CD14-positive monocyte (primary cell): ENCODE measurements at regions not wholly inside any gene's neighbourhood (a gene's known extent, or its start where the extent isn't known, plus 50 kb on each side); places are given as distances from the start of the nearest gene placed in this dataset.

Experiments
- DNase-seq, 3 donors: peaks; one replicate each; pipeline ENCODE4 v3.0.0-alpha.2; 2011 to 2022
- H2AFZ ChIP-seq: 2 replicates; pipeline ENCODE4 v1.6.0; 2012; ENCODE audit warnings: mild to moderate bottlenecking, low read depth, low read length, inconsistent platforms; ENCODE audit not compliant: insufficient read depth, poor library complexity, severe bottlenecking
- H3K27ac ChIP-seq, 2 donors: 1 replicate in 1 of 2; 2 replicates in 1 of 2; pipeline ENCODE4 v1.5.1; 2012 to 2013; ENCODE audit warnings: low read length in 2 of 2, control low read depth in 1 of 2, inconsistent platforms in 1 of 2, low read depth in 1 of 2, mild to moderate bottlenecking in 1 of 2
- H3K27me3 ChIP-seq, 2 donors: one replicate each; pipeline versions ENCODE4 v1.6.0 to v1.6.1; 2011 to 2013; ENCODE audit warnings: low read length in 2 of 2; ENCODE audit not compliant: control insufficient read depth in 2 of 2, insufficient read depth in 2 of 2
- H3K36me3 ChIP-seq, 2 donors: replicated peaks in 1 of 2; 1 replicate in 1 of 2; 2 replicates in 1 of 2; pipeline versions ENCODE4 v1.5.1 to v1.6.1; 2012 to 2013; ENCODE audit warnings: low read length in 2 of 2, control low read depth in 1 of 2, inconsistent platforms in 1 of 2, mild to moderate bottlenecking in 1 of 2; ENCODE audit not compliant: insufficient read depth in 2 of 2, control insufficient read depth in 1 of 2
- H3K4me1 ChIP-seq, 2 donors: 1 replicate in 1 of 2; 2 replicates in 1 of 2; pipeline versions ENCODE4 v1.5.1 to v1.6.1; 2012 to 2013; ENCODE audit warnings: low read length in 2 of 2, control low read depth in 1 of 2, inconsistent platforms in 1 of 2, mild to moderate bottlenecking in 1 of 2, moderate library complexity in 1 of 2; ENCODE audit not compliant: insufficient read depth in 2 of 2, control insufficient read depth in 1 of 2
- H3K4me2 ChIP-seq: replicated peaks from 2 replicates; pipeline ENCODE3; 2012; ENCODE audit warnings: low read length, moderate library complexity, mild to moderate bottlenecking; ENCODE audit not compliant: poor library complexity, severe bottlenecking; ENCODE audit errors: extremely low read depth
- H3K4me3 ChIP-seq, 3 experiments: fragments of 200-600 bp in 1 of 3; sonication (generic) in 1 of 3; replicated peaks in 1 of 3; 1 replicate in 2 of 3; 2 replicates in 1 of 3; pipeline ENCODE4 v1.5.1; 2011 to 2013; ENCODE audit warnings: low read length in 3 of 3, mild to moderate bottlenecking in 3 of 3, control low read depth in 2 of 3, low read depth in 2 of 3, inconsistent platforms in 1 of 3, moderate library complexity in 1 of 3
- H3K79me2 ChIP-seq: 2 replicates; pipeline ENCODE4 v1.6.0; 2012; ENCODE audit warnings: mild to moderate bottlenecking, control low read depth, inconsistent platforms, low read length, moderate library complexity; ENCODE audit not compliant: insufficient read depth
- H3K9ac ChIP-seq: 2 replicates; pipeline ENCODE4 v1.6.0; 2017; ENCODE audit warnings: low read length, mild to moderate bottlenecking; ENCODE audit not compliant: insufficient read depth, poor library complexity, severe bottlenecking
- H3K9me3 ChIP-seq, 2 donors: replicated peaks in 1 of 2; 1 replicate in 1 of 2; 2 replicates in 1 of 2; pipeline versions ENCODE4 v1.5.1 to v1.6.1; 2012 to 2013; ENCODE audit warnings: low read length in 2 of 2, control low read depth in 1 of 2; ENCODE audit not compliant: control insufficient read depth in 1 of 2, insufficient read depth in 1 of 2
- H4K20me1 ChIP-seq: 2 replicates; pipeline ENCODE4 v1.6.0; 2012; ENCODE audit warnings: mild to moderate bottlenecking, low read length, control low read depth, moderate library complexity; ENCODE audit not compliant: insufficient read depth
- H3K27ac Mint-ChIP-seq, 7 donors: one replicate each; pipeline ENCODE4 v1.8.0; 2020; ENCODE audit warnings: mild to moderate bottlenecking in 7 of 7, mixed read lengths in 7 of 7, moderate library complexity in 6 of 7, inconsistent platforms in 2 of 7
- H3K27me3 Mint-ChIP-seq, 3 donors: one replicate each; pipeline ENCODE4 v1.8.0; 2021 to 2022; ENCODE audit warnings: low read depth in 3 of 3, mild to moderate bottlenecking in 3 of 3, mixed read lengths in 3 of 3, moderate library complexity in 3 of 3, inconsistent platforms in 1 of 3
- H3K36me3 Mint-ChIP-seq, 2 donors: one replicate each; pipeline ENCODE4 v1.8.0; 2020; ENCODE audit warnings: mixed read lengths in 2 of 2, inconsistent platforms in 1 of 2, mild to moderate bottlenecking in 1 of 2
- H3K4me1 Mint-ChIP-seq: one replicate; pipeline ENCODE4 v1.8.0; 2020; ENCODE audit warnings: mild to moderate bottlenecking, mixed read lengths
- H3K4me3 Mint-ChIP-seq, 2 donors: one replicate each; pipeline ENCODE4 v1.8.0; 2020; ENCODE audit warnings: mild to moderate bottlenecking in 2 of 2, mixed read lengths in 2 of 2, moderate library complexity in 1 of 2
- H3K9me3 Mint-ChIP-seq, 7 donors: one replicate each; pipeline ENCODE4 v1.8.0; 2020 to 2022; ENCODE audit warnings: mixed read lengths in 7 of 7, mild to moderate bottlenecking in 6 of 7, moderate library complexity in 6 of 7, inconsistent platforms in 2 of 7
- WGBS: methylation state at CpG from one replicate; pipeline ENCODE4 v1.1.5; 2013; ENCODE audit warnings: missing lambda C conversion rate; ENCODE audit not compliant: insufficient coverage; 5-methylcytosine and 5-hydroxymethylcytosine counted together
- intact Hi-C, 2 donors: fragments of 100-400 bp; cut with micrococcal nuclease; formaldehyde crosslinking; loops; one replicate each; pipeline versions ENCODE4 v1.15.0 to v1.15.1; 2023
- TF ChIP-seq, protein P1 (sequence below): fragments of 200-600 bp; IDR thresholded peaks from one replicate; pipeline ENCODE4 v1.8.0; 2022; ENCODE audit warnings: antibody characterized with exemption, mild to moderate bottlenecking

DNA sequence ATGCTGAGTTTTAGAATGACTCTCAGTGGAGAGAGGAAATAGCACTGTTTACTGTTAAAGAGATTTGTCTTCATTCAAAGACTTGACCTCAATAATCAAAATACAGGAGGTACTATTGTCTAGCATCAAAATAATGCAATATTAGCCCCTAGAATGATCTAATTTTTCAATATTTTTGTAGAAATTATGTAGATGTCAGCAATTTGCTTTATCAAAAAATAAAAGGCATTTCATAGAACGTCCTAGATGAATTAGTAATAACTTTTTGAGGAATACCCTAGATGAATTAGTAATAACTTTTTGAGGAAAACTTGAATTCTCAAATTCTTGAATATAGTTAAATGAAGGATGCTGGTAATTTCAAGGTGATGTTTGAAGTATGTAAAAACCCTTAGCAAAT, 1252.1 kb upstream of the CADM2 start:
- H3K4me2 ChIP-seq = no peak overlapping the region
- DNase-seq = no peak
- H3K27ac ChIP-seq = no peak overlapping the region
- no peak overlapping the region for H3K27ac Mint-ChIP-seq
- H3K4me1 ChIP-seq = no peaks in the 10 kb centered on the region
- no peaks in the 10 kb centered on the region for H3K9me3 ChIP-seq
- no peaks in the 10 kb centered on the region for H3K4me1 Mint-ChIP-seq
- TF ChIP-seq, protein P1, sequence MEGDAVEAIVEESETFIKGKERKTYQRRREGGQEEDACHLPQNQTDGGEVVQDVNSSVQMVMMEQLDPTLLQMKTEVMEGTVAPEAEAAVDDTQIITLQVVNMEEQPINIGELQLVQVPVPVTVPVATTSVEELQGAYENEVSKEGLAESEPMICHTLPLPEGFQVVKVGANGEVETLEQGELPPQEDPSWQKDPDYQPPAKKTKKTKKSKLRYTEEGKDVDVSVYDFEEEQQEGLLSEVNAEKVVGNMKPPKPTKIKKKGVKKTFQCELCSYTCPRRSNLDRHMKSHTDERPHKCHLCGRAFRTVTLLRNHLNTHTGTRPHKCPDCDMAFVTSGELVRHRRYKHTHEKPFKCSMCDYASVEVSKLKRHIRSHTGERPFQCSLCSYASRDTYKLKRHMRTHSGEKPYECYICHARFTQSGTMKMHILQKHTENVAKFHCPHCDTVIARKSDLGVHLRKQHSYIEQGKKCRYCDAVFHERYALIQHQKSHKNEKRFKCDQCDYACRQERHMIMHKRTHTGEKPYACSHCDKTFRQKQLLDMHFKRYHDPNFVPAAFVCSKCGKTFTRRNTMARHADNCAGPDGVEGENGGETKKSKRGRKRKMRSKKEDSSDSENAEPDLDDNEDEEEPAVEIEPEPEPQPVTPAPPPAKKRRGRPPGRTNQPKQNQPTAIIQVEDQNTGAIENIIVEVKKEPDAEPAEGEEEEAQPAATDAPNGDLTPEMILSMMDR = no peak
- H4K20me1 ChIP-seq = no peaks in the 10 kb centered on the region
- no peak overlapping the region for H3K4me3 ChIP-seq
- WGBS = no CpG with 5 or more reads among the region's 1 CpG
- peaks cover 0 to 9% (median 3%) of the 10 kb centered on the region in 7 donors for H3K9me3 Mint-ChIP-seq
- no peak overlapping the region for H3K4me3 Mint-ChIP-seq
- no peak overlapping the region for H3K9ac ChIP-seq
- no peaks in the 10 kb centered on the region for H3K27me3 Mint-ChIP-seq
- intact Hi-C loops = no loop called here
- no peak overlapping the region for H2AFZ ChIP-seq
- no peaks in the 10 kb centered on the region for H3K36me3 ChIP-seq
- no peaks in the 10 kb centered on the region for H3K27me3 ChIP-seq
- no peaks in the 10 kb centered on the region for H3K36me3 Mint-ChIP-seq
- H3K79me2 ChIP-seq = no peaks in the 10 kb centered on the region

DNA sequence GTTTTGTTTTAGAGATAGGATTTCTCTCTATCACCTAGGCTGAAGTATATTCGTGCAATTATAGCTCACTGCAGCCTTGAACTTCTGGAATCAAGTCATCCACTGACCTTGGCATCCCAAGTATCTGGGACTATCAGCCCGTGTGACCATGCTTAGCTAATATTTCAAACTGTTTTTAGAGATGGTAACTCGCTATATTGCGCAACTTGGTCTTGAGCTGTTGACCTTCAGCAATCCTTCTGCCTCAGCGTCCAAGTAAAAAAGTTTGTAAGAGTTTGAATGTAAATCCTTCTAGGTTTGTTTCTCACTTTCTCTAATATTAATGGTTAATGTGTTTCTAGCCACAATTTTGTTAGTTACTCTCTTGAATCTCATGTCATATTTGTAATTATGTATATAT, 1243.5 kb upstream of the CADM2 start:
- no peaks in the 10 kb centered on the region for H3K9me3 ChIP-seq
- Mint-ChIP-seq H3K4me3 (no peak overlapping the region), H3K27ac (no peak overlapping the region), H3K36me3 (no peaks in the 10 kb centered on the region), H3K4me1 (no peaks in the 10 kb centered on the region), H3K9me3 (peaks cover 0 to 2% (median 0%) of the 10 kb centered on the region in 7 donors), H3K27me3 (no peaks in the 10 kb centered on the region)
- no peaks in the 10 kb centered on the region for H3K36me3 ChIP-seq
- H3K27ac ChIP-seq = no peak overlapping the region
- no peaks in the 10 kb centered on the region for H3K79me2 ChIP-seq
- no peak overlapping the region for H3K9ac ChIP-seq
- no peaks in the 10 kb centered on the region for H3K4me1 ChIP-seq
- H4K20me1 ChIP-seq = no peaks in the 10 kb centered on the region
- no peak overlapping the region for H3K4me3 ChIP-seq
- TF ChIP-seq, protein P1 = no peak
- no peak overlapping the region for H2AFZ ChIP-seq
- intact Hi-C loops = no loop called here
- no peak overlapping the region for H3K4me2 ChIP-seq
- no peak for DNase-seq
- 71% methylated on average over 1 of the region's 5 CpGs for whole genome bisulfite sequencing
- H3K27me3 ChIP-seq = no peaks in the 10 kb centered on the region
